Fibroblast of skin of left quadriceps (primary cell): ENCODE measurements at regions not wholly inside any gene's neighbourhood (a gene's known extent, or its start where the extent isn't known, plus 50 kb on each side); places are given as distances from the start of the nearest gene placed in this dataset.

ENCODE experiments used
- DNase-seq, 2 experiments: peaks; one replicate each; pipeline ENCODE4 v3.0.0-alpha.2; 2013; ENCODE audit warnings: low read depth in 2 of 2

GRCh38 chr10:71123023-71123422, 89.3 kb upstream of the UNC5B start:
- DNase-seq = no peak

GRCh38 chr10:71124921-71125748, 87.2 kb upstream of the UNC5B start:
- DNase-seq = no peak

GRCh38 chr10:71125749-71126107, 86.6 kb upstream of the UNC5B start:
- DNase-seq = no peak

- DNase-seq = no peak
Observed at GRCh38 chr10:71126432-71126831, 85.9 kb upstream of the UNC5B start.

- no peak for DNase-seq
Observed at GRCh38 chr10:71127104-71127503, 85.3 kb upstream of the UNC5B start.

GRCh38 chr10:71127773-71128172, 84.6 kb upstream of the UNC5B start:
- DNase-seq = no peak

- DNase-seq = no peak
Observed at GRCh38 chr10:71128311-71128980, 83.9 kb upstream of the UNC5B start.

GRCh38 chr10:71131096-71131495, 81.3 kb upstream of the UNC5B start:
- no peak for DNase-seq

- no peak for DNase-seq
Observed at GRCh38 chr10:71131508-71132088, 80.8 kb upstream of the UNC5B start.

- DNase-seq = no peak
Observed at GRCh38 chr10:71132321-71132810, 80.0 kb upstream of the UNC5B start.

GRCh38 chr10:71133710-71134686, 78.4 kb upstream of the UNC5B start:
- no peak for DNase-seq

- no peak for DNase-seq
Observed at GRCh38 chr10:71134732-71135211, 77.6 kb upstream of the UNC5B start.

- DNase-seq = no peak
Observed at GRCh38 chr10:71135236-71135635, 77.1 kb upstream of the UNC5B start.

GRCh38 chr10:71136036-71136721, 76.2 kb upstream of the UNC5B start:
- no peak for DNase-seq

- DNase-seq = no peak
Observed at GRCh38 chr10:71137701-71138100, 74.7 kb upstream of the UNC5B start.

- no peak for DNase-seq
Observed at GRCh38 chr10:71138166-71138830, 74.1 kb upstream of the UNC5B start.

GRCh38 chr10:71141528-71141927, 70.8 kb upstream of the UNC5B start:
- no peak for DNase-seq

- no peak for DNase-seq
Observed at GRCh38 chr10:71143170-71143569, 69.2 kb upstream of the UNC5B start.

GRCh38 chr10:71143610-71144009, 68.8 kb upstream of the UNC5B start:
- DNase-seq = no peak

GRCh38 chr10:71144824-71145223, 67.5 kb upstream of the UNC5B start:
- no peak for DNase-seq
